Fibroblast of lung (primary cell): ENCODE measurements at regions not wholly inside any gene's neighbourhood (a gene's known extent, or its start where the extent isn't known, plus 50 kb on each side); places are given as distances from the start of the nearest gene placed in this dataset.

Experiments
- DNase-seq, 2 donors: peaks; one replicate each; pipeline versions ENCODE4 v3.0.0 to v3.0.0-alpha.2; 2010; ENCODE audit warnings: low read depth in 2 of 2
- H2AFZ ChIP-seq: 2 replicates; pipeline ENCODE4 v1.5.1; 2012; ENCODE audit warnings: low read length, control low read depth, inconsistent platforms
- H3K27ac ChIP-seq: 2 replicates; pipeline ENCODE4 v1.5.1; 2011; ENCODE audit warnings: low read length, control low read depth; ENCODE audit not compliant: insufficient read depth
- H3K27me3 ChIP-seq: 2 replicates; pipeline ENCODE4 v1.5.1; 2011; ENCODE audit warnings: mild to moderate bottlenecking, low read length; ENCODE audit not compliant: control insufficient read depth, insufficient read depth
- H3K36me3 ChIP-seq: 2 replicates; pipeline ENCODE4 v1.5.1; 2011; ENCODE audit warnings: low read length; ENCODE audit not compliant: control insufficient read depth, insufficient read depth
- H3K4me1 ChIP-seq: 2 replicates; pipeline ENCODE4 v1.5.1; 2011; ENCODE audit warnings: low read length; ENCODE audit not compliant: control insufficient read depth, insufficient read depth; ENCODE audit errors: extremely low read depth
- H3K4me2 ChIP-seq: 2 replicates; pipeline ENCODE4 v1.5.1; 2011; ENCODE audit warnings: low read length, control low read depth; ENCODE audit not compliant: insufficient read depth; ENCODE audit errors: extremely low read depth
- H3K4me3 ChIP-seq, 4 experiments: fragments of 200-600 bp in 1 of 4; sonication (generic) in 1 of 4; replicated peaks in 1 of 4; 2 replicates each; pipeline ENCODE4 v1.5.1; 2011 to 2016; ENCODE audit warnings: low read length in 4 of 4, low read depth in 3 of 4, mild to moderate bottlenecking in 3 of 4, control low read depth in 2 of 4, inconsistent platforms in 1 of 4, mixed read lengths in 1 of 4; ENCODE audit not compliant: insufficient read depth in 1 of 4; ENCODE audit errors: control extremely low read depth in 1 of 4
- H3K79me2 ChIP-seq: 2 replicates; pipeline ENCODE4 v1.5.1; 2012; ENCODE audit warnings: mild to moderate bottlenecking, low read length, inconsistent platforms; ENCODE audit not compliant: control insufficient read depth, insufficient read depth
- H3K9ac ChIP-seq: 2 replicates; pipeline ENCODE4 v1.5.1; 2011; ENCODE audit warnings: mild to moderate bottlenecking, low read length, control low read depth; ENCODE audit not compliant: insufficient read depth
- H3K9me3 ChIP-seq: 2 replicates; pipeline ENCODE4 v1.5.1; 2012; ENCODE audit warnings: low read depth, low read length; ENCODE audit not compliant: control insufficient read depth, insufficient read depth
- H4K20me1 ChIP-seq: 2 replicates; pipeline ENCODE4 v1.5.1; 2011; ENCODE audit warnings: low read length; ENCODE audit not compliant: control insufficient read depth, insufficient read depth; ENCODE audit errors: extremely low read depth
- CTCF ChIP-seq, 2 donors: IDR thresholded peaks in 1 of 2; conservative IDR thresholded peaks in 1 of 2; 1 replicate in 1 of 2; 2 replicates in 1 of 2; pipeline ENCODE4 v1.5.1; 2011 to 2012; ENCODE audit warnings: low read length in 2 of 2, control low read depth in 1 of 2, inconsistent platforms in 1 of 2, low read depth in 1 of 2, mild to moderate bottlenecking in 1 of 2
- EZH2 ChIP-seq: IDR thresholded peaks from 2 replicates; pipeline ENCODE4 v1.5.1; 2012; ENCODE audit warnings: low read length, control low read depth, mild to moderate bottlenecking; ENCODE audit errors: missing control alignments

GRCh38 chr5:176186107-176186506, 52.1 kb upstream of the SIMC1 start:
- no peak overlapping the region for H3K27ac ChIP-seq
- H2AFZ ChIP-seq = no peak overlapping the region
- no peaks in the 10 kb centered on the region for H3K9me3 ChIP-seq
- H4K20me1 ChIP-seq = no peaks in the 10 kb centered on the region
- TF ChIP-seq EZH2 (no peak), CTCF (conservative IDR thresholded peaks at IDR 0.05 in 1 of 2, IDR thresholded peaks at IDR 0.05 in 1 of 2; ENCODE audit: low read depth in 1 of 2, low read length in 2 of 2) (no peak)
- H3K4me3 ChIP-seq = no peak overlapping the region
- H3K4me2 ChIP-seq = no peak overlapping the region
- H3K9ac ChIP-seq = no peak overlapping the region
- no peaks in the 10 kb centered on the region for H3K27me3 ChIP-seq
- peaks cover 2% of the 10 kb centered on the region for H3K4me1 ChIP-seq
- no peaks in the 10 kb centered on the region for H3K79me2 ChIP-seq
- DNase-seq = no peak
- no peaks in the 10 kb centered on the region for H3K36me3 ChIP-seq

GRCh38 chr5:176187276-176188062, 50.8 kb upstream of the SIMC1 start:
- H3K79me2 ChIP-seq = no peaks in the 10 kb centered on the region
- H3K9ac ChIP-seq = no peak overlapping the region
- peaks cover 2% of the 10 kb centered on the region for H3K4me1 ChIP-seq
- no peaks in the 10 kb centered on the region for H3K9me3 ChIP-seq
- H2AFZ ChIP-seq = no peak overlapping the region
- no peaks in the 10 kb centered on the region for H3K27me3 ChIP-seq
- no peak for TF ChIP-seq EZH2
- TF ChIP-seq CTCF (conservative IDR thresholded peaks at IDR 0.05 in 1 of 2, IDR thresholded peaks at IDR 0.05 in 1 of 2; ENCODE audit: low read depth in 1 of 2, low read length in 2 of 2) = no peak
- no peak overlapping the region for H3K4me2 ChIP-seq
- no peak overlapping the region for H3K27ac ChIP-seq
- no peak for DNase-seq
- H4K20me1 ChIP-seq = no peaks in the 10 kb centered on the region
- no peak overlapping the region for H3K4me3 ChIP-seq
- no peaks in the 10 kb centered on the region for H3K36me3 ChIP-seq

- Histone ChIP-seq H3K4me3 (no peak overlapping the region), H3K9me3 (no peaks in the 10 kb centered on the region), H3K27ac (no peak overlapping the region), H3K79me2 (no peaks in the 10 kb centered on the region), H2AFZ (no peak overlapping the region), H3K4me1 (peaks cover 2% of the 10 kb centered on the region), H4K20me1 (no peaks in the 10 kb centered on the region), H3K4me2 (no peak overlapping the region), H3K36me3 (no peaks in the 10 kb centered on the region), H3K27me3 (no peaks in the 10 kb centered on the region), H3K9ac (no peak overlapping the region)
- TF ChIP-seq EZH2 = no peak
- no peak for DNase-seq
Measured at GRCh38 chr5:176188085-176188484, 50.1 kb upstream of the SIMC1 start.
